MCF 10A (cell line): ENCODE measurements at regions not wholly inside any gene's neighbourhood (a gene's known extent, or its start where the extent isn't known, plus 50 kb on each side); places are given as distances from the start of the nearest gene placed in this dataset.
"Not testable (repeated sequence)": the region's sequence is repeated elsewhere in the genome, so short reads cannot be mapped to it uniquely, and the experiment has no call there.

Experiments
- BruUV-seq: library from RNA; stranded (reverse); fragments of 400-500 nt; replicated peaks from 2 replicates; lab custom pipeline; 2021; lab: Mats Ljungman, UMichigan
- CTCF ChIA-PET: fragments of 300-600 bp; sonication (Branson Sonifier 250); formaldehyde crosslinking; extraction: SDS; loops from one replicate; lab custom pipeline; 2021; ENCODE audit warnings: antibody characterized with exemption, inconsistent platforms; lab: Yijun Ruan, JAX
- POLR2A ChIA-PET: fragments of 300-600, 350-650 bp; sonication (Branson Sonifier 250); formaldehyde crosslinking; extraction: SDS; loops from one replicate; lab custom pipeline; 2020; ENCODE audit warnings: antibody characterized with exemption, inconsistent platforms; lab: Yijun Ruan, JAX
- DNase-seq: peaks from one replicate; pipeline ENCODE4 v3.0.0-alpha.2; 2018; ENCODE audit not compliant: unreplicated experiment
- H3K27ac Mint-ChIP-seq: one replicate; pipeline ENCODE4 v1.8.0; 2022; ENCODE audit warnings: mild to moderate bottlenecking, low read depth, mixed read lengths; ENCODE audit not compliant: unreplicated experiment
- H3K27me3 Mint-ChIP-seq: one replicate; pipeline ENCODE4 v1.8.0; 2022; ENCODE audit warnings: mixed read lengths; ENCODE audit not compliant: insufficient read depth, unreplicated experiment
- H3K36me3 Mint-ChIP-seq: one replicate; pipeline ENCODE4 v1.8.0; 2022; ENCODE audit warnings: mild to moderate bottlenecking, moderate library complexity, mixed read lengths; ENCODE audit not compliant: insufficient read depth, unreplicated experiment
- H3K4me1 Mint-ChIP-seq: one replicate; pipeline ENCODE4 v1.8.0; 2022; ENCODE audit warnings: mixed read lengths; ENCODE audit not compliant: insufficient read depth, unreplicated experiment
- H3K4me3 Mint-ChIP-seq: one replicate; pipeline ENCODE4 v1.8.0; 2022; ENCODE audit warnings: mild to moderate bottlenecking, moderate library complexity, mixed read lengths; ENCODE audit not compliant: unreplicated experiment
- H3K9me3 Mint-ChIP-seq: one replicate; pipeline ENCODE4 v1.8.0; 2022; ENCODE audit warnings: mixed read lengths; ENCODE audit not compliant: unreplicated experiment
- CTCF ChIP-seq: fragments of 200-600 bp; IDR thresholded peaks from one replicate; pipeline ENCODE4 v1.8.0; 2022; ENCODE audit warnings: antibody characterized with exemption, mild to moderate bottlenecking; ENCODE audit not compliant: unreplicated experiment
- intact Hi-C: fragments of 100-400 bp; cut with micrococcal nuclease; formaldehyde crosslinking; loops from 2 replicates; pipeline ENCODE4 v1.14.1; 2022

- DNase-seq = no peak
- ChIA-PET POLR2A (no interaction called here), CTCF (interaction anchor here (0.8 kb wide), 1 partner anchor 1401 kb away, joined by 3 read pairs; no protein-coding TSS in a partner anchor)
- intact Hi-C loops = no loop called here
- H3K36me3 Mint-ChIP-seq = no peaks in the 10 kb centered on the region
- BruUV-seq = no TSS peak
- peaks cover 3% of the 10 kb centered on the region for H3K27me3 Mint-ChIP-seq
- no peaks in the 10 kb centered on the region for H3K4me1 Mint-ChIP-seq
- no peak overlapping the region for H3K4me3 Mint-ChIP-seq
- H3K9me3 Mint-ChIP-seq = peaks cover 1% of the 10 kb centered on the region
- H3K27ac Mint-ChIP-seq = no peak overlapping the region
- no peak for TF ChIP-seq CTCF
These were observed 92.4 kb upstream of the ATXN3L start for GRCh38 chrX:13412208-13412600.

GRCh38 chrX:13411496-13412207, 91.8 kb upstream of the ATXN3L start:
- no peak overlapping the region for H3K4me3 Mint-ChIP-seq
- CTCF ChIA-PET = interaction anchor here (0.8 to 1.1 kb wide), 2 partner anchors 404 to 1401 kb away, joined by 3 read pairs; no protein-coding TSS in a partner anchor
- no peak for DNase-seq

GRCh38 chrX:13408599-13408998, 88.7 kb upstream of the ATXN3L start:
- POLR2A ChIA-PET, H3K4me1 Mint-ChIP-seq, H3K9me3 Mint-ChIP-seq, intact Hi-C loops, BruUV-seq, H3K4me3 Mint-ChIP-seq, H3K36me3 Mint-ChIP-seq, DNase-seq, H3K27ac Mint-ChIP-seq: not testable (repeated sequence)
- peaks cover 25% of the 10 kb centered on the region for H3K27me3 Mint-ChIP-seq
- CTCF ChIA-PET = interaction anchor here (2.0 kb wide), 1 partner anchor 462 kb away, joined by 7 read pairs; no protein-coding TSS in a partner anchor

More at GRCh38 chrX:13411496-13412207, 91.8 kb upstream of the ATXN3L start:
- peaks cover 7% of the 10 kb centered on the region for H3K9me3 Mint-ChIP-seq
- intact Hi-C loops = no loop called here
- no peak for TF ChIP-seq CTCF
- peaks cover 9% of the 10 kb centered on the region for H3K27me3 Mint-ChIP-seq
- H3K36me3 Mint-ChIP-seq = no peaks in the 10 kb centered on the region
- no peaks in the 10 kb centered on the region for H3K4me1 Mint-ChIP-seq
- no peak overlapping the region for H3K27ac Mint-ChIP-seq
- POLR2A ChIA-PET = no interaction called here
- BruUV-seq = no TSS peak

- H3K4me3 Mint-ChIP-seq, H3K4me1 Mint-ChIP-seq, POLR2A ChIA-PET, H3K27ac Mint-ChIP-seq, intact Hi-C loops, BruUV-seq, H3K36me3 Mint-ChIP-seq, DNase-seq: not testable (repeated sequence)
- CTCF ChIA-PET = interaction anchor here (0.6 kb wide), 1 partner anchor 403 kb away, joined by 3 read pairs; no protein-coding TSS in a partner anchor
- Mint-ChIP-seq H3K27me3 (peaks cover 25% of the 10 kb centered on the region), H3K9me3 (peaks cover 16% of the 10 kb centered on the region)
These were observed 84.9 kb upstream of the ATXN3L start for GRCh38 chrX:13404777-13405176.

GRCh38 chrX:13404364-13404763, 84.5 kb upstream of the ATXN3L start:
- ChIA-PET POLR2A (no interaction called here), CTCF (no interaction called here)
- peaks cover 4% of the 10 kb centered on the region for H3K36me3 Mint-ChIP-seq
- no peak overlapping the region for H3K27ac Mint-ChIP-seq
- H3K27me3 Mint-ChIP-seq = peaks cover 25% of the 10 kb centered on the region
- no peak for TF ChIP-seq CTCF
- peaks cover 5% of the 10 kb centered on the region for H3K4me1 Mint-ChIP-seq
- BruUV-seq = no TSS peak
- H3K9me3 Mint-ChIP-seq = peaks cover 16% of the 10 kb centered on the region
- H3K4me3 Mint-ChIP-seq = no peak overlapping the region
- no peak for DNase-seq
- intact Hi-C loops = no loop called here
